ENCODE measurements at regions not wholly inside any gene's neighbourhood (a gene's known extent, or its start where the extent isn't known, plus 50 kb on each side); places are given as distances from the start of the nearest gene placed in this dataset.
A peak's percentile ranks its signal among the peaks of the same experiment; 100 is the strongest.

DNA sequence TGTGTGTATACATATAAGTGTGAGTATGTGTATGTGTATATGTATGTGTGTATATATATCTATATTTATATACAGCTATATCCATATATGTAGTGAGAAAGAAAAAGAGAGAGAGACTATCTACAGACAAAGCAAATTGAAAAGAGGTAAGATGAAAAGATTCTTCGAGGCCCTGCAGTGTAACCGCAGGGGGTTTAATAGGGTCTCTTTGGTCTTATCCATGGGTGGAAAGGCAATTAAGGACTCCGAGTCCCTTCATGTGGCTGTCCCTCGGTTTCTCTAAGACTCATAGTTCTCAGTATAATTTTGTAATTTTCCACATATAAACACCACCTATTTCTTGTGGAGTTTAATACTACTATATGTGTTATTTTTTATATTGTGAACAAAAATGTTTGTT, 50.6 kb upstream of the JAZF1 start:
- DNase-seq (ENCODE audit: low spot score), result no peak

GRCh38 chr7:28236560-28236959, 56.0 kb upstream of the JAZF1 start:
- no peak for DNase-seq (ENCODE audit: low spot score)

GRCh38 chr7:28237363-28237762, 56.8 kb upstream of the JAZF1 start:
- no peak for DNase-seq (ENCODE audit: low spot score)

DNA sequence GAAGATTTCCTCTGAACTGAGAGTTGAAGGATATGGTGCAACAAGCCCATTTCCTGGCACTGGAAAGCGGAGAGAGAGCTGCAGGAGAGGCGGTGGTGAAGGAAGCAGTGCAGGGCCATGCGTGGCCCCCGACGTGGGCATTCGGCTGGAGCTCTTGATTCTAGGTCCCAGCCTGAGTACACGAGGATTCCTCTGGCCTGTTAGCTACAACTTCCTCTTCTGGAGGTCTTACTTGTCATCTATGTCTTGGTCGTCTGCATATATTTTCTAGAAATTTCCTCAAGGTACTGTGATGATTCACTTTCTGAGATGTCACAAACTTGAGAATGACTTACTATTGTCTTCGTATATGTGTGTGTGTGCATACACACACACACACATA, 59.2 kb upstream of the JAZF1 start:
- peak; percentile 2 for DNase-seq (ENCODE audit: low spot score)

- DNase-seq (ENCODE audit: low spot score), result no peak
Observed at GRCh38 chr7:28240481-28240880, 59.9 kb upstream of the JAZF1 start.

- no peak for DNase-seq (ENCODE audit: low spot score)
Observed at GRCh38 chr7:28243861-28244260, 63.3 kb upstream of the JAZF1 start.

DNA sequence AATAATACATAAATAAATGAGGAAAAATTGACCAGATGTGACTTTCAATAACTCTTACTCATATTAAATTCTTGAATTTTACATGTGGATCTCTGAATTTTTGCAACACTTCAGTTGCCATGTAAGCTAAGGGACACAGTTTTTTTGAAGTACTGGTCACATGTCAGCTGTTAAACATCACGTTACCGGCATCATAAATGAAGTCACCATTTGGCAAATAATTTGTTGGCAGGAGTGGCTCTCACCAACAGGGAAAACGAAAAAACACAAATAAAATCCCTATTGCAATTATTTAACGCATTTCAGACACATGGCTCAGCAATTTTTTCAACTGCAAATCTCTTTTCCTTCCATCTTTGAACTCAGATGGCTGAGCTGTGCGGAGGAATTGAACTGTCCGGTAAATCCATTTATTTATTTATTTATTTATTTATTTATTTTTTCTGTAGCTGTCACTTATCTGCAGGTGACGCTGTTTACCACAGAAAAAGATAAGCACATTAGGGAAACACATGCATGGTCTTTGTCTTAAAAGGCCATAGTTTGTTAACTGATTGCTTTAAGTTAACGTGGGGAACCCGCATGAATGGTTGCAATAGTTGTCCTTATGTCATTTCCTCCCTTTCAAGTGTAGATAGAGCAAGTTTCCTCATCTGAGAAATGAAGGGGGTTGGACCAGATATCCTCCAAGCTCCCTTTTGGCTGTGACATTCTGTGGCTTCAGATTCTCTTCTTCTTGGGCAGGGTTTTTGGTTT, 64.7 kb upstream of the JAZF1 start:
- DNase-seq (ENCODE audit: low spot score), result no peak

- no peak for DNase-seq (ENCODE audit: low spot score)
Observed at GRCh38 chr7:28246921-28247461, 66.4 kb upstream of the JAZF1 start.

DNA sequence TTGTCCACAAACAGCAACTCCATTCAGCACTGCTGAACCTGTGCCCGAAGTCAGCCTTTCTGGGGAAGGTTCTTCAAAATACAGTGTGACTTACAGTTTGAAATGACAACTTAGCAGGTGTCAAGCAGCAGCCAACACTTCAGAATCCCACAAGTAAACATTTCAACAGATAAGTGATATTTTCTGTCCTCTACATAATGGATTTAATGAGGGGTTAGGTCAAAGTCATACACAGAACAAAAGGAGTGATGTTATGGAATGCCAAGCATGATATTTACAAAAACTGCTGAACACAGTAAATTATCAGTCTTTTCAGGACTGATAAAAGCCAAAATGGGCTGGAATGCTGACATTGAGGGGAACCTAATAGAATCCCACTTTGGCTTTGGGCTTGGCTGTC, 77.6 kb upstream of the JAZF1 start:
- DNase-seq (ENCODE audit: low spot score), result no peak

GRCh38 chr7:28260969-28261368, 80.4 kb upstream of the JAZF1 start:
- DNase-seq (ENCODE audit: low spot score), result no peak

DNA sequence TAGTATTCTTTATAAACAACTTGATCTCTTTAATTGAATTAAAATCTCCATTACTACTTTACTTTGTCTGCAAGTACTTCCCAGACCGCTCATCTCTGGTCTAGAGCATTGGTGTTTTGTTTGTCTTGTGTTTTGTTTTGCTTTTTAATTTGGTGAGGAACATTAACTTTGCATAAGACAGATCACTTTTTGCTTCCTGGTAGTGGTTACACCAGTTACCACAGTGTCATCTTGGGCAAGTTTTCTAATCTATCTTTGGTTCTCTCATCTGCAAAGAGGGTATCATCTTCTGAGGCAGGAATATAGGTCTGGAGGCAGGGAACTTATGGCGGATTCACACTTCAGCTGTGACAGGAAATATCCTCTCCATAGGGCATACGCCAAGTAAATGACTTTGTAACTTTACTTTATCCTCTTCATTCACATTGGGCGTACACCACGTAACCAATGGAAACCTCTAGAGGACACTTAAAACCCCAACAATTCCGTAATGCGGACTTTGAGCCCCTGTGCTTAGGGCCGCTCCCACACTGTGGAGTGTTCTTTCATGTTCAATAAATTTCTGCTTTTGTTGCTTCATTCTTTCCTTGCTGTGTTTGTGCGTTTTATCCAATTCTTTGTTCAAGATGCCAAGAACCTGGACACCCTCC, 83.2 kb upstream of the JAZF1 start:
- no peak for DNase-seq (ENCODE audit: low spot score)

GRCh38 chr7:28266402-28266801, 85.8 kb upstream of the JAZF1 start:
- no peak for DNase-seq (ENCODE audit: low spot score)

DNA sequence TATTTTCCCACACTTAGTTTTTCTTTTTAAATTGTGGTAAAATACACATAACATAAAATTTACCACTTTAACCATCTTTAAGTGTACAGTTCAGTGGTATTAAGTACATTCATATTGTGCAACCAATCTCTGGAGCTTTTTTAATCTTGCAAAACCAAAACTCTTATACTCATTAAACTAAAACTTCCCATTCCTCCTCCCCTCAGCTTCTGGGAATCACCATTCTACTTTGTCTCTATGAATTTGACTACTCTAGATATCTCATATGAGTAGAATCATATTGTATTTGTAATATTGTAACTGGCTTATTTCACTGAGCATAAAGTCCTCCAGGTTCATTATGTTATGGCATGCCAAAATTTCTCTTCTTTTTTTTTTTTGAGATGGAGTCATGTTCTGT, 86.4 kb upstream of the JAZF1 start:
- no peak for DNase-seq (ENCODE audit: low spot score)

- DNase-seq (ENCODE audit: low spot score), result no peak
Observed at GRCh38 chr7:28269700-28270361, 89.2 kb upstream of the JAZF1 start.

DNA sequence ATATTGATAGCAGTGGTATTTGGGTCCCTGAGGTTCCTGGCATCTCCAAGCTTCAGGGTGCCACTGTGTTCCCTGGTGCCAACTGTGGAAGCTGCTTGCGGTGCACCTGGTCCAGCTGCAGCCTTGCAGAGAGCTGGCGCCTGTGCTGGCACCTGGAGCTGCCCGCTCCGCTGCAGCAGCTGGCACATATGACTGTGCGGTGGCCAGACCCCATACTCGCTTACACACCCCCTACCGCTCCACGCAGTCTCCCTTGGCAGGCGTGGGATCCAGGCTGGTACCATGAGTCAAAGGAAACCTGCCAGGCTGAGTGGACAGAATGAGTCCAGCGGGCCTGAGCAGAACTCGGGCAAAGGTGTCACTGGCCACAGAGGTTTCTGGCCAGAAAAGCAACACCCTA, 89.9 kb upstream of the JAZF1 start:
- DNase-seq (ENCODE audit: low spot score), result no peak

- peak; percentile 81 for DNase-seq (ENCODE audit: low spot score)
Observed at GRCh38 chr7:28272461-28272877, 91.9 kb upstream of the JAZF1 start.

GRCh38 chr7:28276298-28276697, 95.7 kb upstream of the JAZF1 start:
- DNase-seq (ENCODE audit: low spot score), result no peak

- no peak for DNase-seq (ENCODE audit: low spot score)
Observed at GRCh38 chr7:28277364-28277763, 96.8 kb upstream of the JAZF1 start.

DNA sequence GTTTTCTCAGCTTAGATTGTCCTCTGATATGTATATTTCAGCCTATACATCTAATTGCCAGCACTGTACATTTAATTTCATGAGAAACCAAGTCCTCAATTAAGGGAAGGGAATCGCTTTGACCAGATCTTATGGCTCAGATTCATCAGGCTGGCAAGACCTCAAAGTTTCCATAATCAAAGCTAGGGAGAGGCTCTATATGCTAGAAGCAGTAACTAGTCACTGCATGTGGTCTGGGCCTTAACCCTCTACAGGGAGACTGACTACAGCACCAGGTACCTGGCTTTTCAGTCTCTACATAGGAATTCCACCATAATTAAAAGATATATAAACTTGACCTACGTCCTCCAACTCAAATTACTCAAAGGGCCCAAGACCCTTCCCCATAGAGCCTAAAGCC, 97.4 kb upstream of the JAZF1 start:
- DNase-seq (ENCODE audit: low spot score), result no peak

GRCh38 chr7:28280516-28280915, 99.9 kb upstream of the JAZF1 start:
- no peak for DNase-seq (ENCODE audit: low spot score)

- no peak for DNase-seq (ENCODE audit: low spot score)
Observed at GRCh38 chr7:28290496-28290895, 109.9 kb upstream of the JAZF1 start.

DNA sequence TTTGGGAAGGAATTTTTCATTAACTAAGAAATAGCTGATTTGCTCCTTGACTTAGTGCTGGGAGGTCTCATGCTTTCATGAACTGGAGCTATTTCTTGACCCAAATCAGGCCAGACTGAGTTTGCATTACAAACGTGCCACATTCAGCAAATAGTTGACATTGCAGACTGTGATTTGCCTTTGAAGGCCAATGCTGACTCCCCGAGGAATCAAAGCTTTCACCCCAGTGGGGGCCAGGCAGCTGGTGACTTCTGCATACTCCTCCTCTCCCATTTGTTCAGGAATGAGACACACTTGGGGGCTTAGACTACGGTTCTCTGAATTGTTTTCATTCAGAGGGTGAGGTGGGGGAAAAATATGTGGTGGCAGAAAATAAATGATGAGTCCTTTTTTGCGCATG, 111.0 kb upstream of the JAZF1 start:
- no peak for DNase-seq (ENCODE audit: low spot score)
